ENCODE measurements at regions not wholly inside any gene's neighbourhood (a gene's known extent, or its start where the extent isn't known, plus 50 kb on each side); places are given as distances from the start of the nearest gene placed in this dataset.

DNA sequence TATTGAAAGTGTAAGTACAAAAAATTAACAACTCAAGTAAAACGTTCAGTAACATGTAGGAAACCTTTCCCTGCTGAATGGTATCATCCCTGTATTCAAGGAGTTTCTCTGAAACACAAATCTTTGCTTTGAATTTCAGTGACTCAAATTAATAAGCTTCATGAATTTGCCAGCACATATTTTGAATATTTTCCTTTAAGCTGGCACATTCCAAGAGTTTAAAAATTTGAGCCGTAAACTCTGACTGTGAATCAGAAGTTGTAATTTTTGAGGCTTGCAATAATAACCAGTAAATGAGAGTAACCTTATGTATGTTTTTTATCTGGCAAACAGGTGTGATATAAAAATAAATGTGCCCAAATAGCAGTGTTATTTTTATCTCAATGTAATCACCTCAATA is 1722.6 kb upstream of the PRR20A start:
- no peak overlapping the region for H3K9ac ChIP-seq (ENCODE audit: low read depth in 1 of 2, low read length in 2 of 2)
- TF ChIP-seq, protein P1, sequence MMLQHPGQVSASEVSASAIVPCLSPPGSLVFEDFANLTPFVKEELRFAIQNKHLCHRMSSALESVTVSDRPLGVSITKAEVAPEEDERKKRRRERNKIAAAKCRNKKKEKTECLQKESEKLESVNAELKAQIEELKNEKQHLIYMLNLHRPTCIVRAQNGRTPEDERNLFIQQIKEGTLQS (IDR thresholded peaks at IDR 0.05): no peak
- no peak for TF ChIP-seq FOXA2 (IDR thresholded peaks at IDR 0.05)
- no peak for TF ChIP-seq TAF1 (conservative IDR thresholded peaks at IDR 0.05)
- TF ChIP-seq, protein P2, sequence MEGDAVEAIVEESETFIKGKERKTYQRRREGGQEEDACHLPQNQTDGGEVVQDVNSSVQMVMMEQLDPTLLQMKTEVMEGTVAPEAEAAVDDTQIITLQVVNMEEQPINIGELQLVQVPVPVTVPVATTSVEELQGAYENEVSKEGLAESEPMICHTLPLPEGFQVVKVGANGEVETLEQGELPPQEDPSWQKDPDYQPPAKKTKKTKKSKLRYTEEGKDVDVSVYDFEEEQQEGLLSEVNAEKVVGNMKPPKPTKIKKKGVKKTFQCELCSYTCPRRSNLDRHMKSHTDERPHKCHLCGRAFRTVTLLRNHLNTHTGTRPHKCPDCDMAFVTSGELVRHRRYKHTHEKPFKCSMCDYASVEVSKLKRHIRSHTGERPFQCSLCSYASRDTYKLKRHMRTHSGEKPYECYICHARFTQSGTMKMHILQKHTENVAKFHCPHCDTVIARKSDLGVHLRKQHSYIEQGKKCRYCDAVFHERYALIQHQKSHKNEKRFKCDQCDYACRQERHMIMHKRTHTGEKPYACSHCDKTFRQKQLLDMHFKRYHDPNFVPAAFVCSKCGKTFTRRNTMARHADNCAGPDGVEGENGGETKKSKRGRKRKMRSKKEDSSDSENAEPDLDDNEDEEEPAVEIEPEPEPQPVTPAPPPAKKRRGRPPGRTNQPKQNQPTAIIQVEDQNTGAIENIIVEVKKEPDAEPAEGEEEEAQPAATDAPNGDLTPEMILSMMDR (IDR thresholded peaks at IDR 0.05; ENCODE audit: low read depth, low read length, missing input control): no peak
- no peak for TF ChIP-seq NR2F2 (IDR thresholded peaks at IDR 0.05)
- no peak for TF ChIP-seq GABPA (IDR thresholded peaks at IDR 0.05 in 1 of 2, conservative IDR thresholded peaks at IDR 0.05 in 1 of 2)
- TF ChIP-seq FOXA1 (IDR thresholded peaks at IDR 0.05): no peak
- TF ChIP-seq, protein P3, sequence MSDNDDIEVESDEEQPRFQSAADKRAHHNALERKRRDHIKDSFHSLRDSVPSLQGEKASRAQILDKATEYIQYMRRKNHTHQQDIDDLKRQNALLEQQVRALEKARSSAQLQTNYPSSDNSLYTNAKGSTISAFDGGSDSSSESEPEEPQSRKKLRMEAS (IDR thresholded peaks at IDR 0.05): no peak
- TF ChIP-seq, protein P4, sequence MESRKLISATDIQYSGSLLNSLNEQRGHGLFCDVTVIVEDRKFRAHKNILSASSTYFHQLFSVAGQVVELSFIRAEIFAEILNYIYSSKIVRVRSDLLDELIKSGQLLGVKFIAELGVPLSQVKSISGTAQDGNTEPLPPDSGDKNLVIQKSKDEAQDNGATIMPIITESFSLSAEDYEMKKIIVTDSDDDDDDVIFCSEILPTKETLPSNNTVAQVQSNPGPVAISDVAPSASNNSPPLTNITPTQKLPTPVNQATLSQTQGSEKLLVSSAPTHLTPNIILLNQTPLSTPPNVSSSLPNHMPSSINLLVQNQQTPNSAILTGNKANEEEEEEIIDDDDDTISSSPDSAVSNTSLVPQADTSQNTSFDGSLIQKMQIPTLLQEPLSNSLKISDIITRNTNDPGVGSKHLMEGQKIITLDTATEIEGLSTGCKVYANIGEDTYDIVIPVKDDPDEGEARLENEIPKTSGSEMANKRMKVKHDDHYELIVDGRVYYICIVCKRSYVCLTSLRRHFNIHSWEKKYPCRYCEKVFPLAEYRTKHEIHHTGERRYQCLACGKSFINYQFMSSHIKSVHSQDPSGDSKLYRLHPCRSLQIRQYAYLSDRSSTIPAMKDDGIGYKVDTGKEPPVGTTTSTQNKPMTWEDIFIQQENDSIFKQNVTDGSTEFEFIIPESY (IDR thresholded peaks at IDR 0.05): no peak
- no peak for TF ChIP-seq YY1 (IDR thresholded peaks at IDR 0.05)
- TF ChIP-seq, protein P5, sequence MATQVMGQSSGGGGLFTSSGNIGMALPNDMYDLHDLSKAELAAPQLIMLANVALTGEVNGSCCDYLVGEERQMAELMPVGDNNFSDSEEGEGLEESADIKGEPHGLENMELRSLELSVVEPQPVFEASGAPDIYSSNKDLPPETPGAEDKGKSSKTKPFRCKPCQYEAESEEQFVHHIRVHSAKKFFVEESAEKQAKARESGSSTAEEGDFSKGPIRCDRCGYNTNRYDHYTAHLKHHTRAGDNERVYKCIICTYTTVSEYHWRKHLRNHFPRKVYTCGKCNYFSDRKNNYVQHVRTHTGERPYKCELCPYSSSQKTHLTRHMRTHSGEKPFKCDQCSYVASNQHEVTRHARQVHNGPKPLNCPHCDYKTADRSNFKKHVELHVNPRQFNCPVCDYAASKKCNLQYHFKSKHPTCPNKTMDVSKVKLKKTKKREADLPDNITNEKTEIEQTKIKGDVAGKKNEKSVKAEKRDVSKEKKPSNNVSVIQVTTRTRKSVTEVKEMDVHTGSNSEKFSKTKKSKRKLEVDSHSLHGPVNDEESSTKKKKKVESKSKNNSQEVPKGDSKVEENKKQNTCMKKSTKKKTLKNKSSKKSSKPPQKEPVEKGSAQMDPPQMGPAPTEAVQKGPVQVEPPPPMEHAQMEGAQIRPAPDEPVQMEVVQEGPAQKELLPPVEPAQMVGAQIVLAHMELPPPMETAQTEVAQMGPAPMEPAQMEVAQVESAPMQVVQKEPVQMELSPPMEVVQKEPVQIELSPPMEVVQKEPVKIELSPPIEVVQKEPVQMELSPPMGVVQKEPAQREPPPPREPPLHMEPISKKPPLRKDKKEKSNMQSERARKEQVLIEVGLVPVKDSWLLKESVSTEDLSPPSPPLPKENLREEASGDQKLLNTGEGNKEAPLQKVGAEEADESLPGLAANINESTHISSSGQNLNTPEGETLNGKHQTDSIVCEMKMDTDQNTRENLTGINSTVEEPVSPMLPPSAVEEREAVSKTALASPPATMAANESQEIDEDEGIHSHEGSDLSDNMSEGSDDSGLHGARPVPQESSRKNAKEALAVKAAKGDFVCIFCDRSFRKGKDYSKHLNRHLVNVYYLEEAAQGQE (IDR thresholded peaks at IDR 0.05): no peak
- no peak for TF ChIP-seq HNF4G (IDR thresholded peaks at IDR 0.05)
- no peak for TF ChIP-seq JUND (IDR thresholded peaks at IDR 0.05)
- TF ChIP-seq SP1 (IDR thresholded peaks at IDR 0.05): no peak
- TF ChIP-seq EGR1 (IDR thresholded peaks at IDR 0.05; ENCODE audit: low read depth in 2 of 2): no peak
- no peak for TF ChIP-seq RAD21 (IDR thresholded peaks at IDR 0.05)
- TF ChIP-seq RXRA (IDR thresholded peaks at IDR 0.05): no peak
- no peak overlapping the region for H3K4me3 ChIP-seq (ENCODE audit: low read depth in 1 of 3, low read length in 3 of 3)
- WGBS: 66% methylated on average over 2 of the region's 2 CpGs
- H3K27me3 ChIP-seq (ENCODE audit: control insufficient read depth in 4 of 4, insufficient read depth in 4 of 4, low read length in 3 of 4): no peaks in the 10 kb centered on the region
- no peak for DNase-seq (ENCODE audit: low spot score)
- no peak overlapping the region for H3K27ac ChIP-seq (ENCODE audit: low read depth in 1 of 2, low read length in 2 of 2)
- H3K4me1 ChIP-seq (ENCODE audit: control insufficient read depth in 4 of 4, insufficient read depth in 4 of 4, low read length in 3 of 4): no peaks in the 10 kb centered on the region
- no peaks in the 10 kb centered on the region for H3K9me3 ChIP-seq (ENCODE audit: control insufficient read depth in 4 of 4, low read length in 3 of 4)
- H3K36me3 ChIP-seq (ENCODE audit: control insufficient read depth in 4 of 4, insufficient read depth in 3 of 4, low read depth in 1 of 4, low read length in 3 of 4): no peaks in the 10 kb centered on the region

DNA sequence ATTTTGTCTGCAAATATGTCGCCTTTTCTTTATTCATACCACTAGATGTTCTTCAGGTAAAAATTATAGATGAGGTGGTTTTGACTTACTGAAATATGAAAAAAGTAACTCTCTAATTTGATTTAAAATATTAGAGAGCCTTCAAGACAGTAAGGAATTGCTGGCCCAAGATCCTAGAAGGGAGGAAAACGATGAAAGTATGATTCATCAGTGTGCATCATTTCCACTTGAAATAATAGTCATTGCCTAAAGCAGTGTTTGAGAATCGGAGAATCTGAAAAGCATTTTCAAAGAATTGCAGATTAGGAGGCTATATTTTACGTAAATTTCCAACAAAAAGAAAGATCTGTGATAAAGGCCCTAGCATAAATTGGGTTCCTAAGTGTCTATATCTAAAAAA is 1707.9 kb upstream of the PRR20A start:
- Histone ChIP-seq H3K27ac (ENCODE audit: low read depth in 1 of 2, low read length in 2 of 2) (no peak overlapping the region), H3K4me3 (ENCODE audit: low read depth in 1 of 3, low read length in 3 of 3) (no peak overlapping the region), H3K9me3 (ENCODE audit: control insufficient read depth in 4 of 4, low read length in 3 of 4) (peaks cover 0 to 2% (median 0%) of the 10 kb centered on the region in 4 donors), H3K9ac (ENCODE audit: low read depth in 1 of 2, low read length in 2 of 2) (no peak overlapping the region), H3K36me3 (ENCODE audit: control insufficient read depth in 4 of 4, insufficient read depth in 3 of 4, low read depth in 1 of 4, low read length in 3 of 4) (no peaks in the 10 kb centered on the region), H3K27me3 (ENCODE audit: control insufficient read depth in 4 of 4, insufficient read depth in 4 of 4, low read length in 3 of 4) (no peaks in the 10 kb centered on the region), H3K4me1 (ENCODE audit: control insufficient read depth in 4 of 4, insufficient read depth in 4 of 4, low read length in 3 of 4) (no peaks in the 10 kb centered on the region)
- 61% methylated on average over 4 of the region's 4 CpGs for WGBS
- no peak for DNase-seq (ENCODE audit: low spot score)
- TF ChIP-seq TAF1 (conservative IDR thresholded peaks at IDR 0.05) (no peak), FOXA2 (IDR thresholded peaks at IDR 0.05) (no peak), NR2F2 (IDR thresholded peaks at IDR 0.05) (no peak), JUND (IDR thresholded peaks at IDR 0.05) (no peak), GABPA (IDR thresholded peaks at IDR 0.05 in 1 of 2, conservative IDR thresholded peaks at IDR 0.05 in 1 of 2) (no peak), HNF4G (IDR thresholded peaks at IDR 0.05) (no peak), RAD21 (IDR thresholded peaks at IDR 0.05) (no peak), SP1 (IDR thresholded peaks at IDR 0.05) (no peak), RXRA (IDR thresholded peaks at IDR 0.05) (no peak), HNF4A (conservative IDR thresholded peaks at IDR 0.05) (no peak), FOXA1 (IDR thresholded peaks at IDR 0.05) (no peak), YY1 (IDR thresholded peaks at IDR 0.05) (no peak), EGR1 (IDR thresholded peaks at IDR 0.05; ENCODE audit: low read depth in 2 of 2) (no peak)
- TF ChIP-seq, protein P1 (IDR thresholded peaks at IDR 0.05): no peak
- TF ChIP-seq, protein P4 (IDR thresholded peaks at IDR 0.05): no peak
- TF ChIP-seq, protein P3 (IDR thresholded peaks at IDR 0.05): no peak
- TF ChIP-seq, protein P2 (IDR thresholded peaks at IDR 0.05; ENCODE audit: low read depth, low read length, missing input control): no peak
